ENCODE measurements at regions not wholly inside any gene's neighbourhood (a gene's known extent, or its start where the extent isn't known, plus 50 kb on each side); places are given as distances from the start of the nearest gene placed in this dataset.

DNA sequence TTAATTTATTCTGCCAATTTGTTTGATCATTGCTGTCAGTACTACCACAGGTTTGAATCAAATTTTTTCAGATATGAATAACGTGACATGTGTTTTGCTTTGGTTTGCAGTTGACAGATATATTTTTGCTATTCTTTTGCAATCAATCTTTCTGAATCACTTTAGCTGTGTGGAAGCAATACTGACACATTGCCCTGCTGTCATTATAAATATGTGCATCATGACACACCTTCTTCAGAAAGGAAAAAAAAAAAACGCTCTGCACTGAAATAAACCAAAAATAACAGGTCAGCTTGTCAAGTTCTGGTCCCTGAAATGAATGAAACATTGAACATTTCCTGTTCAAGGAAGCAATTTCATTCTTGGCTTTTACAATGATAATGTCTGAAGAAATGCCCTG lies 93.8 kb upstream of the FAM13C start (continued):
- TF ChIP-seq, protein P1, sequence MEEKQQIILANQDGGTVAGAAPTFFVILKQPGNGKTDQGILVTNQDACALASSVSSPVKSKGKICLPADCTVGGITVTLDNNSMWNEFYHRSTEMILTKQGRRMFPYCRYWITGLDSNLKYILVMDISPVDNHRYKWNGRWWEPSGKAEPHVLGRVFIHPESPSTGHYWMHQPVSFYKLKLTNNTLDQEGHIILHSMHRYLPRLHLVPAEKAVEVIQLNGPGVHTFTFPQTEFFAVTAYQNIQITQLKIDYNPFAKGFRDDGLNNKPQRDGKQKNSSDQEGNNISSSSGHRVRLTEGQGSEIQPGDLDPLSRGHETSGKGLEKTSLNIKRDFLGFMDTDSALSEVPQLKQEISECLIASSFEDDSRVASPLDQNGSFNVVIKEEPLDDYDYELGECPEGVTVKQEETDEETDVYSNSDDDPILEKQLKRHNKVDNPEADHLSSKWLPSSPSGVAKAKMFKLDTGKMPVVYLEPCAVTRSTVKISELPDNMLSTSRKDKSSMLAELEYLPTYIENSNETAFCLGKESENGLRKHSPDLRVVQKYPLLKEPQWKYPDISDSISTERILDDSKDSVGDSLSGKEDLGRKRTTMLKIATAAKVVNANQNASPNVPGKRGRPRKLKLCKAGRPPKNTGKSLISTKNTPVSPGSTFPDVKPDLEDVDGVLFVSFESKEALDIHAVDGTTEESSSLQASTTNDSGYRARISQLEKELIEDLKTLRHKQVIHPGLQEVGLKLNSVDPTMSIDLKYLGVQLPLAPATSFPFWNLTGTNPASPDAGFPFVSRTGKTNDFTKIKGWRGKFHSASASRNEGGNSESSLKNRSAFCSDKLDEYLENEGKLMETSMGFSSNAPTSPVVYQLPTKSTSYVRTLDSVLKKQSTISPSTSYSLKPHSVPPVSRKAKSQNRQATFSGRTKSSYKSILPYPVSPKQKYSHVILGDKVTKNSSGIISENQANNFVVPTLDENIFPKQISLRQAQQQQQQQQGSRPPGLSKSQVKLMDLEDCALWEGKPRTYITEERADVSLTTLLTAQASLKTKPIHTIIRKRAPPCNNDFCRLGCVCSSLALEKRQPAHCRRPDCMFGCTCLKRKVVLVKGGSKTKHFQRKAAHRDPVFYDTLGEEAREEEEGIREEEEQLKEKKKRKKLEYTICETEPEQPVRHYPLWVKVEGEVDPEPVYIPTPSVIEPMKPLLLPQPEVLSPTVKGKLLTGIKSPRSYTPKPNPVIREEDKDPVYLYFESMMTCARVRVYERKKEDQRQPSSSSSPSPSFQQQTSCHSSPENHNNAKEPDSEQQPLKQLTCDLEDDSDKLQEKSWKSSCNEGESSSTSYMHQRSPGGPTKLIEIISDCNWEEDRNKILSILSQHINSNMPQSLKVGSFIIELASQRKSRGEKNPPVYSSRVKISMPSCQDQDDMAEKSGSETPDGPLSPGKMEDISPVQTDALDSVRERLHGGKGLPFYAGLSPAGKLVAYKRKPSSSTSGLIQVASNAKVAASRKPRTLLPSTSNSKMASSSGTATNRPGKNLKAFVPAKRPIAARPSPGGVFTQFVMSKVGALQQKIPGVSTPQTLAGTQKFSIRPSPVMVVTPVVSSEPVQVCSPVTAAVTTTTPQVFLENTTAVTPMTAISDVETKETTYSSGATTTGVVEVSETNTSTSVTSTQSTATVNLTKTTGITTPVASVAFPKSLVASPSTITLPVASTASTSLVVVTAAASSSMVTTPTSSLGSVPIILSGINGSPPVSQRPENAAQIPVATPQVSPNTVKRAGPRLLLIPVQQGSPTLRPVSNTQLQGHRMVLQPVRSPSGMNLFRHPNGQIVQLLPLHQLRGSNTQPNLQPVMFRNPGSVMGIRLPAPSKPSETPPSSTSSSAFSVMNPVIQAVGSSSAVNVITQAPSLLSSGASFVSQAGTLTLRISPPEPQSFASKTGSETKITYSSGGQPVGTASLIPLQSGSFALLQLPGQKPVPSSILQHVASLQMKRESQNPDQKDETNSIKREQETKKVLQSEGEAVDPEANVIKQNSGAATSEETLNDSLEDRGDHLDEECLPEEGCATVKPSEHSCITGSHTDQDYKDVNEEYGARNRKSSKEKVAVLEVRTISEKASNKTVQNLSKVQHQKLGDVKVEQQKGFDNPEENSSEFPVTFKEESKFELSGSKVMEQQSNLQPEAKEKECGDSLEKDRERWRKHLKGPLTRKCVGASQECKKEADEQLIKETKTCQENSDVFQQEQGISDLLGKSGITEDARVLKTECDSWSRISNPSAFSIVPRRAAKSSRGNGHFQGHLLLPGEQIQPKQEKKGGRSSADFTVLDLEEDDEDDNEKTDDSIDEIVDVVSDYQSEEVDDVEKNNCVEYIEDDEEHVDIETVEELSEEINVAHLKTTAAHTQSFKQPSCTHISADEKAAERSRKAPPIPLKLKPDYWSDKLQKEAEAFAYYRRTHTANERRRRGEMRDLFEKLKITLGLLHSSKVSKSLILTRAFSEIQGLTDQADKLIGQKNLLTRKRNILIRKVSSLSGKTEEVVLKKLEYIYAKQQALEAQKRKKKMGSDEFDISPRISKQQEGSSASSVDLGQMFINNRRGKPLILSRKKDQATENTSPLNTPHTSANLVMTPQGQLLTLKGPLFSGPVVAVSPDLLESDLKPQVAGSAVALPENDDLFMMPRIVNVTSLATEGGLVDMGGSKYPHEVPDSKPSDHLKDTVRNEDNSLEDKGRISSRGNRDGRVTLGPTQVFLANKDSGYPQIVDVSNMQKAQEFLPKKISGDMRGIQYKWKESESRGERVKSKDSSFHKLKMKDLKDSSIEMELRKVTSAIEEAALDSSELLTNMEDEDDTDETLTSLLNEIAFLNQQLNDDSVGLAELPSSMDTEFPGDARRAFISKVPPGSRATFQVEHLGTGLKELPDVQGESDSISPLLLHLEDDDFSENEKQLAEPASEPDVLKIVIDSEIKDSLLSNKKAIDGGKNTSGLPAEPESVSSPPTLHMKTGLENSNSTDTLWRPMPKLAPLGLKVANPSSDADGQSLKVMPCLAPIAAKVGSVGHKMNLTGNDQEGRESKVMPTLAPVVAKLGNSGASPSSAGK (IDR thresholded peaks at IDR 0.05), result no peak
- TF ChIP-seq GATAD2B (IDR thresholded peaks at IDR 0.05; ENCODE audit: borderline replicate concordance), result no peak
- no peak for TF ChIP-seq DPF2 (IDR thresholded peaks at IDR 0.05)
- TF ChIP-seq CREM (IDR thresholded peaks at IDR 0.05; ENCODE audit: low read depth), result no peak
